RWPE1 (cell line): ENCODE measurements at regions not wholly inside any gene's neighbourhood (a gene's known extent, or its start where the extent isn't known, plus 50 kb on each side); places are given as distances from the start of the nearest gene placed in this dataset.
"Not testable (repeated sequence)": the region's sequence is repeated elsewhere in the genome, so short reads cannot be mapped to it uniquely, and the experiment has no call there.

ENCODE experiments used
- CTCF ChIA-PET: fragments of 350-600 bp; sonication (Branson Sonifier 250); formaldehyde crosslinking; extraction: SDS; loops from one replicate; lab custom pipeline; 2021; lab: Yijun Ruan, JAX
- POLR2A ChIA-PET: fragments of 400-600 bp; formaldehyde crosslinking; extraction: SDS; loops from one replicate; lab custom pipeline; 2020; ENCODE audit warnings: antibody characterized with exemption; ENCODE audit not compliant: low non-redundant PET; lab: Yijun Ruan, JAX
- DNase-seq: peaks from one replicate; pipeline ENCODE4 v3.0.0; 2012; ENCODE audit warnings: low spot score
- H3K27ac ChIP-seq: fragments of 450-650 bp; 2 replicates; pipeline ENCODE4 v1.5.1; 2017

GRCh38 chr12:8282181-8282580, 54.8 kb upstream of the FAM90A1 start:
- H3K27ac ChIP-seq, DNase-seq, POLR2A ChIA-PET, CTCF ChIA-PET: not testable (repeated sequence)

GRCh38 chr12:8285681-8286080, 58.3 kb upstream of the FAM90A1 start:
- CTCF ChIA-PET, H3K27ac ChIP-seq, POLR2A ChIA-PET, DNase-seq: not testable (repeated sequence)

GRCh38 chr12:8291764-8292163, 64.3 kb upstream of the FAM90A1 start:
- CTCF ChIA-PET, DNase-seq, H3K27ac ChIP-seq, POLR2A ChIA-PET: not testable (repeated sequence)

- CTCF ChIA-PET = not testable (repeated sequence)
Measured at GRCh38 chr12:8294662-8295061, 67.2 kb upstream of the FAM90A1 start.

GRCh38 chr12:8308611-8309010, 81.2 kb upstream of the FAM90A1 start:
- CTCF ChIA-PET, DNase-seq, POLR2A ChIA-PET, H3K27ac ChIP-seq: not testable (repeated sequence)

More at GRCh38 chr12:8294662-8295061, 67.2 kb upstream of the FAM90A1 start:
- DNase-seq, POLR2A ChIA-PET, H3K27ac ChIP-seq: not testable (repeated sequence)

GRCh38 chr12:8315997-8316396, 88.6 kb upstream of the FAM90A1 start:
- H3K27ac ChIP-seq, DNase-seq, POLR2A ChIA-PET, CTCF ChIA-PET: not testable (repeated sequence)

- CTCF ChIA-PET, POLR2A ChIA-PET, DNase-seq: not testable (repeated sequence)
Measured at GRCh38 chr12:8317675-8318074, 90.3 kb upstream of the FAM90A1 start.

GRCh38 chr12:8320251-8320730, 92.9 kb upstream of the FAM90A1 start:
- CTCF ChIA-PET, DNase-seq, POLR2A ChIA-PET, H3K27ac ChIP-seq: not testable (repeated sequence)

More at GRCh38 chr12:8317675-8318074, 90.3 kb upstream of the FAM90A1 start:
- H3K27ac ChIP-seq = not testable (repeated sequence)

- CTCF ChIA-PET, H3K27ac ChIP-seq, DNase-seq, POLR2A ChIA-PET: not testable (repeated sequence)
Measured at GRCh38 chr12:8320791-8321370, 93.5 kb upstream of the FAM90A1 start.

- H3K27ac ChIP-seq, DNase-seq, POLR2A ChIA-PET: not testable (repeated sequence)
- CTCF ChIA-PET = interaction anchor here (0.7 kb wide), 1 partner anchor 65 kb away, joined by 6 read pairs; no protein-coding TSS in a partner anchor
Measured at GRCh38 chr12:8325145-8325839, 97.9 kb upstream of the FAM90A1 start.

GRCh38 chr12:8328835-8329234, 101.4 kb upstream of the FAM90A1 start:
- CTCF ChIA-PET, H3K27ac ChIP-seq, POLR2A ChIA-PET, DNase-seq: not testable (repeated sequence)

GRCh38 chr12:8332373-8332772, 105.0 kb upstream of the FAM90A1 start:
- DNase-seq, POLR2A ChIA-PET, H3K27ac ChIP-seq: not testable (repeated sequence)
- CTCF ChIA-PET = interaction anchor here (0.5 kb wide), 1 partner anchor 86 kb away, joined by 3 read pairs; no protein-coding TSS in a partner anchor

- DNase-seq, POLR2A ChIA-PET, CTCF ChIA-PET, H3K27ac ChIP-seq: not testable (repeated sequence)
Measured at GRCh38 chr12:8351073-8351472, 104.7 kb upstream of the CLEC6A start.

- DNase-seq, H3K27ac ChIP-seq, CTCF ChIA-PET, POLR2A ChIA-PET: not testable (repeated sequence)
Measured at GRCh38 chr12:8354741-8355140, 101.0 kb upstream of the CLEC6A start.

GRCh38 chr12:8355531-8355930, 100.2 kb upstream of the CLEC6A start:
- H3K27ac ChIP-seq, DNase-seq, CTCF ChIA-PET, POLR2A ChIA-PET: not testable (repeated sequence)

- ChIA-PET CTCF (interaction anchor here (0.6 to 0.7 kb wide), 2 partner anchors 11 to 326 kb away, joined by 5 to 7 read pairs; no protein-coding TSS in a partner anchor), POLR2A (interaction anchor here (0.6 kb wide), 1 partner anchor 179 kb away, joined by 4 read pairs; no protein-coding TSS in a partner anchor)
- DNase-seq, H3K27ac ChIP-seq: not testable (repeated sequence)
Measured at GRCh38 chr12:8373744-8374143, 82.0 kb upstream of the CLEC6A start.

GRCh38 chr12:8375122-8375521, 80.6 kb upstream of the CLEC6A start:
- POLR2A ChIA-PET, H3K27ac ChIP-seq, CTCF ChIA-PET, DNase-seq: not testable (repeated sequence)
